ENCODE measurements at regions not wholly inside any gene's neighbourhood (a gene's known extent, or its start where the extent isn't known, plus 50 kb on each side); places are given as distances from the start of the nearest gene placed in this dataset.

GRCh38 chr10:58918887-58919286 is 257.6 kb upstream of the PHYHIPL start:
- no peak for DNase-seq (ENCODE audit: low spot score in 2 of 2)
- WGBS, result 86% methylated on average over 2 of the region's 2 CpGs
- H3K4me1 ChIP-seq, result no peaks in the 10 kb centered on the region

GRCh38 chr10:58919927-58920654 is 256.4 kb upstream of the PHYHIPL start:
- H3K9me3 ChIP-seq, result no peaks in the 10 kb centered on the region
- H3K4me3 ChIP-seq, result no peak overlapping the region
- H3K36me3 ChIP-seq, result no peaks in the 10 kb centered on the region
- TF ChIP-seq POLR2AphosphoS5 (IDR thresholded peaks at IDR 0.05) (no peak), CTCF (IDR thresholded peaks at IDR 0.05) (no peak), EP300 (IDR thresholded peaks at IDR 0.05) (no peak), POLR2A (IDR thresholded peaks at IDR 0.05) (no peak)
- WGBS, result 27% methylated on average over 3 of the region's 3 CpGs
- H3K27me3 ChIP-seq, result no peaks in the 10 kb centered on the region
- H3K4me1 ChIP-seq, result no peaks in the 10 kb centered on the region
- H3K27ac ChIP-seq, result no peak overlapping the region
- no peak for DNase-seq (ENCODE audit: low spot score in 2 of 2)

More at GRCh38 chr10:58918887-58919286, 257.6 kb upstream of the PHYHIPL start:
- Histone ChIP-seq H3K27me3 (no peaks in the 10 kb centered on the region), H3K4me3 (no peak overlapping the region), H3K36me3 (no peaks in the 10 kb centered on the region), H3K9me3 (no peaks in the 10 kb centered on the region), H3K27ac (no peak overlapping the region)
- no peak for TF ChIP-seq POLR2A (IDR thresholded peaks at IDR 0.05)
- TF ChIP-seq CTCF (IDR thresholded peaks at IDR 0.05), result no peak
- TF ChIP-seq POLR2AphosphoS5 (IDR thresholded peaks at IDR 0.05), result no peak
- no peak for TF ChIP-seq EP300 (IDR thresholded peaks at IDR 0.05)

GRCh38 chr10:58920655-58921003 is 255.8 kb upstream of the PHYHIPL start:
- H3K4me1 ChIP-seq, result no peaks in the 10 kb centered on the region
- DNase-seq (ENCODE audit: low spot score in 2 of 2), result no peak
- no peak overlapping the region for H3K4me3 ChIP-seq
- no peaks in the 10 kb centered on the region for H3K36me3 ChIP-seq
- H3K27ac ChIP-seq, result no peak overlapping the region
- TF ChIP-seq EP300 (IDR thresholded peaks at IDR 0.05), result no peak
- TF ChIP-seq CTCF (IDR thresholded peaks at IDR 0.05), result no peak
- TF ChIP-seq POLR2A (IDR thresholded peaks at IDR 0.05), result no peak
- no peak for TF ChIP-seq POLR2AphosphoS5 (IDR thresholded peaks at IDR 0.05)
- H3K27me3 ChIP-seq, result no peaks in the 10 kb centered on the region
- H3K9me3 ChIP-seq, result no peaks in the 10 kb centered on the region

- no peaks in the 10 kb centered on the region for H3K4me1 ChIP-seq
- H3K27me3 ChIP-seq, result no peaks in the 10 kb centered on the region
- TF ChIP-seq POLR2AphosphoS5 (IDR thresholded peaks at IDR 0.05), result no peak
- TF ChIP-seq EP300 (IDR thresholded peaks at IDR 0.05), result no peak
- TF ChIP-seq POLR2A (IDR thresholded peaks at IDR 0.05), result no peak
- TF ChIP-seq CTCF (IDR thresholded peaks at IDR 0.05), result no peak
- no peak overlapping the region for H3K4me3 ChIP-seq
- WGBS, result 16% methylated on average over 2 of the region's 2 CpGs
- no peak overlapping the region for H3K27ac ChIP-seq
- H3K9me3 ChIP-seq, result no peaks in the 10 kb centered on the region
- no peak for DNase-seq (ENCODE audit: low spot score in 2 of 2)
- no peaks in the 10 kb centered on the region for H3K36me3 ChIP-seq
Measured at GRCh38 chr10:58921421-58921855, 255.0 kb upstream of the PHYHIPL start.

GRCh38 chr10:58925381-58925780 is 251.1 kb upstream of the PHYHIPL start:
- Histone ChIP-seq H3K4me3 (no peak overlapping the region), H3K27me3 (no peaks in the 10 kb centered on the region), H3K27ac (no peak overlapping the region), H3K9me3 (no peaks in the 10 kb centered on the region), H3K4me1 (no peaks in the 10 kb centered on the region), H3K36me3 (no peaks in the 10 kb centered on the region)
- no peak for DNase-seq (ENCODE audit: low spot score in 2 of 2)
- no peak for TF ChIP-seq CTCF (IDR thresholded peaks at IDR 0.05)
- no peak for TF ChIP-seq POLR2A (IDR thresholded peaks at IDR 0.05)
- TF ChIP-seq EP300 (IDR thresholded peaks at IDR 0.05), result no peak
- TF ChIP-seq POLR2AphosphoS5 (IDR thresholded peaks at IDR 0.05), result no peak
- WGBS, result 56% methylated on average over 2 of the region's 2 CpGs

All from suprapubic skin (tissue), 4 donors.